GM12878 (cell line): ENCODE measurements at regions not wholly inside any gene's neighbourhood (a gene's known extent, or its start where the extent isn't known, plus 50 kb on each side); places are given as distances from the start of the nearest gene placed in this dataset.

Source experiments
- ATAC-seq: fragments of 200-7000 bp; cut with Tn5 transposase; 3 replicates; pipeline ENCODE4 v1.9.1; 2020; ENCODE audit warnings: mild to moderate bottlenecking, moderate library complexity
- BruUV-seq: library from RNA; stranded (reverse); fragments of 400-500 nt; replicated peaks from 2 replicates; lab custom pipeline; 2021; lab: Mats Ljungman, UMichigan
- CTCF ChIA-PET: fragments of 300-600 bp; sonication (Branson Sonifier 250); formaldehyde crosslinking; extraction: SDS; loops from one replicate; lab custom pipeline; 2021; ENCODE audit warnings: inconsistent platforms; lab: Yijun Ruan, JAX
- POLR2A ChIA-PET: fragments of 350-600 bp; formaldehyde crosslinking; extraction: SDS; loops from one replicate; lab custom pipeline; 2021; ENCODE audit warnings: inconsistent platforms; lab: Charles Lee
- RAD21 ChIA-PET: fragments of 300-600 bp; sonication (Branson Sonifier 250); formaldehyde crosslinking; loops from one replicate; lab custom pipeline; 2023; ENCODE audit warnings: antibody characterized with exemption; ENCODE audit not compliant: unreplicated experiment; lab: Charles Lee
- SMC1A ChIA-PET: fragments of 300-600 bp; sonication (Branson Sonifier 250); formaldehyde crosslinking; loops from one replicate; lab custom pipeline; 2023; ENCODE audit not compliant: unreplicated experiment, uncharacterized antibody; lab: Charles Lee
- DNase-seq: peaks from one replicate; pipeline ENCODE4 v3.0.0-alpha.2; 2011; ENCODE audit warnings: low read depth, low spot score
- FAIRE-seq: peaks from 3 replicates; lab custom pipeline; 2011; peaks lifted over from hg19 to GRCh38; lab: Jason Lieb, UNC
- H2AFZ ChIP-seq: 2 replicates; pipeline ENCODE4 v1.6.0; 2011; ENCODE audit warnings: low read depth, low read length, control low read depth; ENCODE audit not compliant: control insufficient read depth
- H3K27ac ChIP-seq: 2 replicates; pipeline ENCODE4 v1.5.1; 2011; ENCODE audit warnings: control low read depth; ENCODE audit not compliant: control insufficient read depth, insufficient read depth
- H3K27me3 ChIP-seq, 2 experiments: replicated peaks in 1 of 2; 2 replicates each; pipeline versions ENCODE4 v1.6.0 to v1.6.1; 2011; ENCODE audit warnings: low read length in 1 of 2; ENCODE audit not compliant: control insufficient read depth in 2 of 2, insufficient read depth in 2 of 2
- H3K36me3 ChIP-seq, 2 experiments: 2 replicates each; pipeline ENCODE4 v1.5.1; 2011; ENCODE audit warnings: low read length in 1 of 2; ENCODE audit not compliant: control insufficient read depth in 2 of 2, insufficient read depth in 2 of 2
- H3K4me1 ChIP-seq: 2 replicates; pipeline ENCODE4 v1.6.1; 2011; ENCODE audit warnings: mild to moderate bottlenecking, low read length, moderate library complexity, mixed read lengths; ENCODE audit not compliant: control insufficient read depth, insufficient read depth
- H3K4me2 ChIP-seq: 2 replicates; pipeline ENCODE4 v1.6.0; 2011; ENCODE audit warnings: control low read depth; ENCODE audit not compliant: control insufficient read depth, insufficient read depth
- H3K4me3 ChIP-seq: fragments of 200-600 bp; sonication (generic); 2 replicates; pipeline ENCODE4 v1.5.1; 2016
- H3K79me2 ChIP-seq: 2 replicates; pipeline ENCODE4 v1.6.0; 2011; ENCODE audit warnings: low read length; ENCODE audit not compliant: control insufficient read depth, insufficient read depth
- H3K9ac ChIP-seq: 2 replicates; pipeline ENCODE4 v1.8.0; 2011; ENCODE audit warnings: low read length, control low read depth, mixed read lengths; ENCODE audit not compliant: control insufficient read depth, insufficient read depth
- H3K9me3 ChIP-seq: replicated peaks from 3 replicates; pipeline ENCODE4 v1.5.1; 2011; ENCODE audit warnings: mild to moderate bottlenecking, low read length; ENCODE audit not compliant: control insufficient read depth, insufficient read depth
- H4K20me1 ChIP-seq: 2 replicates; pipeline ENCODE4 v1.6.0; 2011; ENCODE audit not compliant: control insufficient read depth, insufficient read depth
- KDM1A ChIP-seq: fragments of 200-600 bp; sonication (generic); IDR thresholded peaks from 2 replicates; pipeline ENCODE4 v1.6.1; 2016; ENCODE audit warnings: borderline replicate concordance
- LARP7 ChIP-seq: fragments of 450-650 bp; IDR thresholded peaks from 2 replicates; pipeline ENCODE4 v1.6.1; 2017; ENCODE audit warnings: mild to moderate bottlenecking
- RELA ChIP-seq: fragments of 450-650 bp; IDR thresholded peaks from 2 replicates; pipeline ENCODE4 v1.8.0; 2014; ENCODE audit warnings: borderline replicate concordance; ENCODE audit not compliant: partially characterized antibody
- SREBF1 ChIP-seq: IDR thresholded peaks from 2 replicates; pipeline ENCODE4 v1.6.1; 2012; ENCODE audit warnings: mild to moderate bottlenecking, low read length
- ZNF622 ChIP-seq: fragments of 450-650 bp; IDR thresholded peaks from 2 replicates; pipeline ENCODE4 v1.6.1; 2017; ENCODE audit warnings: mild to moderate bottlenecking, inconsistent platforms
- WGBS: methylation state at CpG from one replicate; pipeline ENCODE4 v1.1.6; 2016; ENCODE audit warnings: low lambda C conversion rate; ENCODE audit not compliant: insufficient replicate concordance, insufficient coverage; ENCODE audit errors: missing lambda C conversion rate; 5-methylcytosine and 5-hydroxymethylcytosine counted together
- in situ Hi-C: fragments of 300-500 bp; cut with MboI; formaldehyde crosslinking; loops from 9 replicates; pipeline ENCODE4 v1.14.3; 2018; ENCODE audit warnings: mixed read lengths
- intact Hi-C: fragments of 100-400 bp; cut with micrococcal nuclease; formaldehyde crosslinking; loops from one replicate; pipeline ENCODE4 v1.14.2; 2022; ENCODE audit not compliant: unreplicated experiment
- TF ChIP-seq, protein P1 (sequence below): fragments of 450-650 bp; IDR thresholded peaks from 2 replicates; pipeline ENCODE4 v1.6.1; 2017; ENCODE audit warnings: mild to moderate bottlenecking
- TF ChIP-seq, protein P2 (sequence below): fragments of 450-650 bp; IDR thresholded peaks from 2 replicates; pipeline ENCODE4 v1.6.1; 2017; ENCODE audit warnings: borderline replicate concordance

DNA sequence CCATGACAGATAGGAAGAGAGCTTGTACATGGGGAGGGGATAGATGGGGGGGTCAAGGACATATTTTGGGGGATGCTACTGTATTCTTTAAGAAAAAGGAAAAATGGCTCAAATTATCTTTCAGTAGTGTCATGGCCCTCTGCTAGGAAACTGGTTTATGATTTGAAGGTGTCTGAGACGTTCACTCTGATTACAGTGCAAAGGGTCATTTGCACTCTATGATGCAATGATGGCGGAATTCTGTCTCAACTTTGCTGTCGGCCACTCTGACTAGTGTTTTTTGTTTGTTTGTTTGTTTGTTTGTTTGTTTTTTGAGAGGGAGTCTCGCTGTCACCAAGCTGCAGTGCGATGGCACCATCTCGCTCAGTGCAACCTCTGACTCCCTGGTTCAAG, 180.0 kb downstream of the SOX4 start (continued):
- TF ChIP-seq SREBF1 = no peak
- TF ChIP-seq, all 136 proteins: peak for 0

DNA sequence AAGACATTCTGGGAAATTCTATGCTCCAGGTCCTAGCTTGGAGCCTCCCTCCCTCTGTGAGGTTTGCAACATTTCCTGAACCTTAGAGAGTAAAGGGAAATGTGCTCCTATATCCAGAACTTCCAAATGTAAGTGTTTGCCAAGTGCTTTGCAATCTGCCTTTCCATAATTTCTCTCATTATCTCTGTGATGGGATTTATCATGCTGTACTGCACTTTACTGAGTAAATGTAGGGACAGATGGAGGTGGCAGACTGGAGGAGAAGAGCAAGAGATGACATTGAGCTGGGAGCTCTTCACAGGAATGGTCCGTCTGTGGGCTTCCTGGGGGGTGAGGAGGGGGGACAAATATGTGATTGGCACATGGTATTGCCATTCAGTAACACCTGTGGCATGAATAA, 184.3 kb downstream of the SOX4 start:
- Histone ChIP-seq H4K20me1 (no peaks in the 10 kb centered on the region), H3K36me3 (no peaks in the 10 kb centered on the region), H3K27me3 (no peaks in the 10 kb centered on the region), H2AFZ (no peak overlapping the region), H3K9me3 (no peaks in the 10 kb centered on the region), H3K4me1 (no peaks in the 10 kb centered on the region), H3K27ac (no peak overlapping the region), H3K4me2 (no peak overlapping the region), H3K9ac (no peak overlapping the region), H3K4me3 (no peak overlapping the region), H3K79me2 (no peaks in the 10 kb centered on the region)
- no peak for ATAC-seq
- in situ Hi-C loops (no loop called here), intact Hi-C loops (no loop called here)
- RAD21 ChIA-PET = no interaction called here
- BruUV-seq = no TSS peak
- no peak for TF ChIP-seq SREBF1
- TF ChIP-seq, protein P1, sequence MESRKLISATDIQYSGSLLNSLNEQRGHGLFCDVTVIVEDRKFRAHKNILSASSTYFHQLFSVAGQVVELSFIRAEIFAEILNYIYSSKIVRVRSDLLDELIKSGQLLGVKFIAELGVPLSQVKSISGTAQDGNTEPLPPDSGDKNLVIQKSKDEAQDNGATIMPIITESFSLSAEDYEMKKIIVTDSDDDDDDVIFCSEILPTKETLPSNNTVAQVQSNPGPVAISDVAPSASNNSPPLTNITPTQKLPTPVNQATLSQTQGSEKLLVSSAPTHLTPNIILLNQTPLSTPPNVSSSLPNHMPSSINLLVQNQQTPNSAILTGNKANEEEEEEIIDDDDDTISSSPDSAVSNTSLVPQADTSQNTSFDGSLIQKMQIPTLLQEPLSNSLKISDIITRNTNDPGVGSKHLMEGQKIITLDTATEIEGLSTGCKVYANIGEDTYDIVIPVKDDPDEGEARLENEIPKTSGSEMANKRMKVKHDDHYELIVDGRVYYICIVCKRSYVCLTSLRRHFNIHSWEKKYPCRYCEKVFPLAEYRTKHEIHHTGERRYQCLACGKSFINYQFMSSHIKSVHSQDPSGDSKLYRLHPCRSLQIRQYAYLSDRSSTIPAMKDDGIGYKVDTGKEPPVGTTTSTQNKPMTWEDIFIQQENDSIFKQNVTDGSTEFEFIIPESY = no peak
- TF ChIP-seq, protein P2, sequence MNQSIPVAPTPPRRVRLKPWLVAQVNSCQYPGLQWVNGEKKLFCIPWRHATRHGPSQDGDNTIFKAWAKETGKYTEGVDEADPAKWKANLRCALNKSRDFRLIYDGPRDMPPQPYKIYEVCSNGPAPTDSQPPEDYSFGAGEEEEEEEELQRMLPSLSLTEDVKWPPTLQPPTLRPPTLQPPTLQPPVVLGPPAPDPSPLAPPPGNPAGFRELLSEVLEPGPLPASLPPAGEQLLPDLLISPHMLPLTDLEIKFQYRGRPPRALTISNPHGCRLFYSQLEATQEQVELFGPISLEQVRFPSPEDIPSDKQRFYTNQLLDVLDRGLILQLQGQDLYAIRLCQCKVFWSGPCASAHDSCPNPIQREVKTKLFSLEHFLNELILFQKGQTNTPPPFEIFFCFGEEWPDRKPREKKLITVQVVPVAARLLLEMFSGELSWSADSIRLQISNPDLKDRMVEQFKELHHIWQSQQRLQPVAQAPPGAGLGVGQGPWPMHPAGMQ = no peak
- TF ChIP-seq ZNF622 = no peak
- no peak for TF ChIP-seq KDM1A
- TF ChIP-seq RELA = no peak
- TF ChIP-seq LARP7 = no peak
- CTCF ChIA-PET = no interaction called here
- SMC1A ChIA-PET = no interaction called here
- no peak for FAIRE-seq
- no peak for DNase-seq
- 0% methylated on average over 1 of the region's 1 CpG for WGBS
- POLR2A ChIA-PET = no interaction called here
